CD4-positive, alpha-beta T cell treated with Interleukin-1 beta for 1 hour (primary cell): ENCODE measurements at regions not wholly inside any gene's neighbourhood (a gene's known extent, or its start where the extent isn't known, plus 50 kb on each side); places are given as distances from the start of the nearest gene placed in this dataset.

ENCODE experiments used
- DNase-seq, 2 donors: peaks; one replicate each; pipeline ENCODE4 v3.0.0-alpha.2; 2020 to 2022

GRCh38 chr13:80123945-80124344, 217.0 kb downstream of the SPRY2 start:
- no peak for DNase-seq

GRCh38 chr13:80121038-80121437, 219.9 kb downstream of the SPRY2 start:
- no peak for DNase-seq

GRCh38 chr13:80118506-80118905, 222.4 kb downstream of the SPRY2 start:
- DNase-seq: no peak

- no peak for DNase-seq
Measured at GRCh38 chr13:80118099-80118498, 222.8 kb downstream of the SPRY2 start.

GRCh38 chr13:80117515-80117914, 223.4 kb downstream of the SPRY2 start:
- DNase-seq: no peak

GRCh38 chr13:80116107-80116506, 224.8 kb downstream of the SPRY2 start:
- DNase-seq: no peak

GRCh38 chr13:80115616-80116015, 225.3 kb downstream of the SPRY2 start:
- no peak for DNase-seq

GRCh38 chr13:80113714-80114454, 227.0 kb downstream of the SPRY2 start:
- DNase-seq: no peak

GRCh38 chr13:80109303-80109702, 231.6 kb downstream of the SPRY2 start:
- DNase-seq: no peak

- no peak for DNase-seq
Measured at GRCh38 chr13:80105350-80105749, 235.6 kb downstream of the SPRY2 start.

- DNase-seq: no peak
Measured at GRCh38 chr13:80101040-80101439, 239.9 kb downstream of the SPRY2 start.

GRCh38 chr13:80100636-80101035, 240.3 kb downstream of the SPRY2 start:
- DNase-seq: no peak

GRCh38 chr13:80097561-80097960, 243.4 kb downstream of the SPRY2 start:
- no peak for DNase-seq

- no peak for DNase-seq
Measured at GRCh38 chr13:80096383-80096782, 244.5 kb downstream of the SPRY2 start.

- no peak for DNase-seq
Measured at GRCh38 chr13:80094526-80094925, 246.4 kb downstream of the SPRY2 start.

GRCh38 chr13:80093888-80094287, 247.0 kb downstream of the SPRY2 start:
- no peak for DNase-seq

GRCh38 chr13:80086304-80086721, 254.6 kb downstream of the SPRY2 start:
- no peak for DNase-seq

GRCh38 chr13:80083853-80084676, 256.9 kb downstream of the SPRY2 start:
- DNase-seq: no peak

- DNase-seq: no peak
Measured at GRCh38 chr13:80083081-80083852, 257.7 kb downstream of the SPRY2 start.

- DNase-seq: no peak
Measured at GRCh38 chr13:80082396-80083080, 258.4 kb downstream of the SPRY2 start.

- DNase-seq: no peak
Measured at GRCh38 chr13:80074811-80075210, 266.1 kb downstream of the SPRY2 start.

GRCh38 chr13:80074143-80074752, 266.7 kb downstream of the SPRY2 start:
- DNase-seq: no peak
